ELF-1 (cell line): ENCODE measurements at regions not wholly inside any gene's neighbourhood (a gene's known extent, or its start where the extent isn't known, plus 50 kb on each side); places are given as distances from the start of the nearest gene placed in this dataset.
A peak's percentile ranks its signal among the peaks of the same experiment; 100 is the strongest.
"Not testable (repeated sequence)": the region's sequence is repeated elsewhere in the genome, so short reads cannot be mapped to it uniquely, and the experiment has no call there.

Source experiments
- DNase-seq: peaks from one replicate; pipeline ENCODE4 v3.0.0-alpha.2; 2016; ENCODE audit warnings: low read depth, low spot score

GRCh38 chr10:57341294-57341693, 926.4 kb downstream of the IPMK start:
- DNase-seq, result no peak

GRCh38 chr10:57338823-57339558, 928.7 kb downstream of the IPMK start:
- no peak for DNase-seq

DNA sequence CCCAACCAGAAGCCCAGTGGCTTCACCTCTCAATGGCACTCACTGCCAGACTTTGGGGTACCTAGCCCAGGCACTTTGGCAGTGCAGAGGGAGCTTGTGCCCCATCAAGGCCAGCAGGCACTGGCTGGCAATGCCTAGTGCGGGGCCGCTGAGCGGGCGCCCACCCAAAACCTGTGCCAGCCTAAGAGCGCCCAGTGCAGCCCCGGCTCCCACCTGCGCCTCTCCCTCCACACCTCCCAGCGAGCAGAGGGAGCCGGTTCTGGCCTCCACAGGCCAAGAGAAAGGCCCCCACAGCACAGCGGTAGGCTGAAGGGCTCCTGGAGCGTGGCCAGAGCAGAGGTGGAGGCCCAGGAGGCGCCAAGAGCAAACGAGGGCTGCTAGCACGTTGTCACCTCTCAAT, 930.8 kb downstream of the IPMK start:
- no peak for DNase-seq

- no peak for DNase-seq
Observed at GRCh38 chr10:57336341-57336740, 931.4 kb downstream of the IPMK start.

- DNase-seq, result no peak
Observed at GRCh38 chr10:57334523-57334922, 933.2 kb downstream of the IPMK start.

GRCh38 chr10:57333880-57334279, 933.8 kb downstream of the IPMK start:
- DNase-seq, result no peak

- not testable (repeated sequence) for DNase-seq
Observed at GRCh38 chr10:57321400-57321854, 946.3 kb downstream of the IPMK start.

GRCh38 chr10:57320416-57320815, 947.3 kb downstream of the IPMK start:
- DNase-seq, result no peak

GRCh38 chr10:57314046-57314445, 953.0 kb upstream of the ZWINT start:
- DNase-seq, result no peak

DNA sequence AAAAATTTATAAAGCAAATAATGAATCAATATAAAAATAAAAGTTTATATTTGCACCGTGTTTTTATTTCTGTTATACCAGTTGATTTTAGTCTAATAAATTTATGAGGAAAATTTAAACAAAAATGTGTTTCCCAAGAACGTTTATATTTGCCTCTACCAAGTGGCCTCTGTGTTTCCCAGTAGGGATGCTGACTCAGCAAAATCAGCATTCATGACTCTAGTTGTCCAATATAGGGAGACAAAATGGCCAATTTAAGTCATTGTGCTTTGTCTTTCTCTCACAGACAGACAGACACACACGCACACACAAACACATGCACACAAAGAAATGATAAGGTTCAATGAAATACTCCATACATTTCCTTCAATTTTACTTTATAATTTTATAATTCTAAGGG, 942.5 kb upstream of the ZWINT start:
- DNase-seq, result no peak

DNA sequence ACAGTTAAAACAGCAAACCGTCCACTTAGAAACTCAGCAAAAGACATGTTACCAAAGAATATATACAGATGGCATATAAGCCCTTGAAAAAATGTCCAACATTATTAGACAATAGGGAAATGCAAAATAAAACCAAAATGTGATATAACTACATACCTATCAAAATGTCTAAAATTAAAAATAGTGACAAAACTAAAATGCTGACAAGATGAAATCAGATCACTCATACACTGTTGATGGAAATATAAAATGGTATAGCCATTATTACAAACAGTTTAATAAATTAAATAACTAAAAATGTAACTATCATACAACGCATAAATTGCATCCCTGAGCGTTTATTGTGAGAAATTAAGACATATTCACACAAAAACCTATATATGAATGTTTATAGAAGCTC, 939.7 kb upstream of the ZWINT start:
- DNase-seq, result no peak

GRCh38 chr10:57294698-57295097, 933.6 kb upstream of the ZWINT start:
- no peak for DNase-seq

DNA sequence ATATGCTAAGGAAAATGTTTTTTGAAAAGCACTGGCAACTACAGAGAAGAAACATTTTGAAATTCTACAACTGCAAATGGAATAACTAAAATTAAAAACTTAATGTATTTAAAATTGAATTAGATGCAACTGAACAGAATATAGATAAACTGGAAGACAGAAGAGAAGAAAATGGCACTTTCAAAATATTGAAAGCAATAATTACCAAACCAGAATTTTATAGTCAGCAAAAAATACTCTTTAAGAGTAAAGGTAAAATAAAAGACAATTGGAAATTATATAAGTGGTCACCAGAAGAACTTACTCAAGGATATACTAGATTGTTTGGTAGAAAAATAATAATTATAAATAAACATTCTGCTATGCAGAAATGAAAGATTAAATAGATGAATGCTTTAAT, 927.7 kb upstream of the ZWINT start:
- DNase-seq, result no peak

GRCh38 chr10:57262892-57263291, 901.8 kb upstream of the ZWINT start:
- DNase-seq, result no peak

- DNase-seq, result no peak
Observed at GRCh38 chr10:57260175-57260574, 899.1 kb upstream of the ZWINT start.

- no peak for DNase-seq
Observed at GRCh38 chr10:57249615-57250281, 888.7 kb upstream of the ZWINT start.

GRCh38 chr10:57247271-57247670, 886.2 kb upstream of the ZWINT start:
- no peak for DNase-seq

GRCh38 chr10:57225920-57226319, 864.9 kb upstream of the ZWINT start:
- DNase-seq, result no peak

- no peak for DNase-seq
Observed at GRCh38 chr10:57224811-57225210, 863.8 kb upstream of the ZWINT start.

GRCh38 chr10:57222603-57223002, 861.5 kb upstream of the ZWINT start:
- peak; percentile 76 for DNase-seq

DNA sequence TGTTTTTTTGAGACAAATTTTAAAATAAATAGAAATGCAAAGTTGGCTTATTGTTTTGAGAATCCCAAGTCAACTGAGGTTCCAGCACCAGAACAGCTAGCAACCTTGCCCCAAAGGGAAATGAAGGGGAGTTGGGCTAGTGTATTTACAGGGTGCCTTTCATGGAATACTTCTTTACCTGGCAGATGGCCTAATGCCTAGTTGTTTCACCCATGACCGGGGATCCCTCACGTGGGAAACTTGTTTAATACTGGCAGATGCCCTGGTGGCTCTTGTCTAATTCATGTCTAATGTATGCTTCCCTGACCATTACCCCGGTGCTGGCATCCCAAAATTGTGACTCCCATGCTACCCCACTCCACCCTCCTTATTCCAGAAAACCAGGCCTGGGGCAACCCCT, 861.1 kb upstream of the ZWINT start:
- no peak for DNase-seq

GRCh38 chr10:57221674-57222073, 860.6 kb upstream of the ZWINT start:
- no peak for DNase-seq

DNA sequence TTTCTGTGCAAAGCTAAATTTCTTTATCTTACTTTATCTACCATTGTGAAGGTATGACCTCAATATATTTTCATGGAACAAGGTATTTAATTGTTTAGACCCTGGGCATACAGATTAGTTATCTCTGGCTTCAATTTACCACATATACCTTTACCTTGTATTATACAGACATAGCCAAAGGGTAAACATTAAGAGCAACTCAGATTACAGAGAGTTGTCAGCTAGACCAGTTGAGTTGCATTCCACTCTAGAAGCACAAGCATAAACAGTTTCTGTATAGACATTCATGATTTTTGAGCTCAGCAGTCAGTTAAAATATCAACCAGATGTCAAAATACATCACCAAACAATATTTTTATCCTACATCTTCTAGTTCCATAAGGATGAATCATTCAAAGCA, 857.3 kb upstream of the ZWINT start:
- DNase-seq, result no peak
